Vagina (tissue), 2 donors: ENCODE measurements at regions not wholly inside any gene's neighbourhood (a gene's known extent, or its start where the extent isn't known, plus 50 kb on each side); places are given as distances from the start of the nearest gene placed in this dataset.
"Not testable (repeated sequence)": the region's sequence is repeated elsewhere in the genome, so short reads cannot be mapped to it uniquely, and the experiment has no call there.

Source experiments
- CTCF ChIP-seq, 3 experiments: fragments of 450-650 bp in 2 of 3; fragments of 200-600 bp in 1 of 3; sonication (generic) in 1 of 3; IDR thresholded peaks; one replicate each; pipeline ENCODE4 v1.5.1; 2017 to 2019; ENCODE audit warnings: antibody characterized with exemption in 3 of 3, mild to moderate bottlenecking in 2 of 3, moderate library complexity in 2 of 3
- POLR2A ChIP-seq, 2 donors: fragments of 450-650 bp; IDR thresholded peaks; one replicate each; pipeline ENCODE4 v1.6.1; 2017; ENCODE audit warnings: antibody characterized with exemption in 2 of 2, mild to moderate bottlenecking in 2 of 2, moderate library complexity in 2 of 2
- POLR2AphosphoS5 ChIP-seq, 2 donors: sonication (generic); formaldehyde crosslinking; IDR thresholded peaks; one replicate each; pipeline ENCODE4 v1.9.0; 2017; ENCODE audit warnings: antibody characterized with exemption in 2 of 2, mild to moderate bottlenecking in 2 of 2, low read depth in 1 of 2; ENCODE audit not compliant: insufficient read depth in 1 of 2

- not testable (repeated sequence) for TF ChIP-seq POLR2A (IDR thresholded peaks at IDR 0.05); CTCF (IDR thresholded peaks at IDR 0.05); POLR2AphosphoS5 (IDR thresholded peaks at IDR 0.05; ENCODE audit: insufficient read depth in 1 of 2, low read depth in 1 of 2)
Measured at GRCh38 chr6:86759953-86760352, 177.4 kb upstream of the HTR1E start.
